ENCODE measurements at regions not wholly inside any gene's neighbourhood (a gene's known extent, or its start where the extent isn't known, plus 50 kb on each side); places are given as distances from the start of the nearest gene placed in this dataset.

DNA sequence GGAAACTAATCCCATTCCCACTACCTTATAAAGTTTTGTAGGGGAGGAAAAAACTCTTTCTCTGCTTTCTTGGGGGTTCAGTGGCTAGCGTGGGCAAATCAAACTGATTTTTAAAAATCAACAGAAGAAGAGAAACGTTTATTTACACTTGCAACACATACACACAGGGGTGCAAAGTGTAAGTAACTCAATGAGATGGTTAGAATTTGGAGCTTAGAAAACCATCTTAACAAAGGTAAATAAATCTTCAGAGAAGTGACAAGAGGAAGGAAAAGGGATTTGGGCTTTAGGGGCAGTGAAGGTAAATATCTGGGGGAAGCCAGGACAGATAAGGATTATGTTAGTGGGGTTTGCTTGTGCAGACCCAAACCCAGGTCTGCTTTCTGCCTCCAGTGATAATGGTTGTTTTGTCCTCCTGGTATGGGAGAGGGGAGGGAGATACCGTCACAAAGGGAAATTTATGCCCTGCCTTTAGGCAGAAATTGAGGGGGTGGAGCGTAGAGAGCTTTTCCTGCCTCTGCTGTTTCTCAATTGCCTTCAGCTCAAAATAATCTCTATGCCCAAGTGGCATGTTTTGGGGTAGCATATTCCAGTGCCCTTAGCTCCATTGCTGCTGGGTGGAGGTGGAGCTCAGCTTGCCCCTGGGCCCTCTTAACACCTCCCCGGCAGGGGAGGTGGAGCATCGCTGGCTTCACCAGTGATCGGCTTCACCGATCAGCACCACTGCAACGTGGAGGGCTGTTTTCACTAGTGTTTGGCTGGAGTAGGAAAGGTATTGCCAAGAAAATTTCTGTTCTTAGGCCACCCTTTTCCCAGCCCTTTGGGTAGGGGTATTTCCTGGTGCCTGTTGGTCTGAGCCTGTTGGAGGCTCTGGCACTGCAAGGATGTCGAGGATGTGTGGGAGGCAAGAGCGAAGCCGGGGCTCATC lies 92.2 kb downstream of the TEX51 start:
- no peak overlapping the region for H3K56ac ChIP-seq (ENCODE audit: low read length)
- H3K4me2 ChIP-seq (ENCODE audit: low read length): no peak overlapping the region
- H3K27me3 ChIP-seq (ENCODE audit: insufficient read depth, low read length, poor library complexity): no peaks in the 10 kb centered on the region
- no peak overlapping the region for H2BK120ac ChIP-seq (ENCODE audit: low read depth, low read length)
- H4K8ac ChIP-seq (ENCODE audit: low read depth, low read length): no peak overlapping the region
- H3K4me3 ChIP-seq (ENCODE audit: low read length): no peak overlapping the region
- no peak overlapping the region for H3K9ac ChIP-seq (ENCODE audit: low read length)
- H4K5ac ChIP-seq (ENCODE audit: low read length): no peak overlapping the region
- no peaks in the 10 kb centered on the region for H3K4me1 ChIP-seq (ENCODE audit: control insufficient read depth, low read depth, low read length)
- H2BK15ac ChIP-seq (replicated peaks; ENCODE audit: low read depth): no peak overlapping the region
- no peak overlapping the region for H2AK5ac ChIP-seq (ENCODE audit: low read length)
- H3K23ac ChIP-seq (ENCODE audit: low read length): no peak overlapping the region
- no peaks in the 10 kb centered on the region for H3K79me1 ChIP-seq (ENCODE audit: low read length)
- no peak overlapping the region for H2BK5ac ChIP-seq (ENCODE audit: low read length)
- no peaks in the 10 kb centered on the region for H3K36me3 ChIP-seq (ENCODE audit: control insufficient read depth, insufficient read depth, low read length)
- DNase-seq: no peak
- WGBS (ENCODE audit: extremely low coverage, insufficient coverage, low lambda C conversion rate): no CpG with 5 or more reads among the region's 12 CpGs
- no peak overlapping the region for H3K18ac ChIP-seq (ENCODE audit: low read length)
- H3K79me2 ChIP-seq (ENCODE audit: control insufficient read depth, insufficient read depth, low read length): no peaks in the 10 kb centered on the region
- no peak overlapping the region for H3K27ac ChIP-seq (ENCODE audit: low read depth, low read length)
- H3K4ac ChIP-seq (ENCODE audit: low read depth, low read length): no peak overlapping the region

- H3K4ac ChIP-seq (ENCODE audit: low read depth, low read length): no peak overlapping the region
- H3K9ac ChIP-seq (ENCODE audit: low read length): no peak overlapping the region
- no peak overlapping the region for H3K23ac ChIP-seq (ENCODE audit: low read length)
- no peak overlapping the region for H3K4me3 ChIP-seq (ENCODE audit: low read length)
- H3K4me2 ChIP-seq (ENCODE audit: low read length): no peak overlapping the region
- peak; percentile 83 for DNase-seq
- H3K27me3 ChIP-seq (ENCODE audit: insufficient read depth, low read length, poor library complexity): no peaks in the 10 kb centered on the region
- H3K18ac ChIP-seq (ENCODE audit: low read length): no peak overlapping the region
- H3K4me1 ChIP-seq (ENCODE audit: control insufficient read depth, low read depth, low read length): no peaks in the 10 kb centered on the region
- H4K8ac ChIP-seq (ENCODE audit: low read depth, low read length): no peak overlapping the region
- H2AK5ac ChIP-seq (ENCODE audit: low read length): no peak overlapping the region
- H3K79me2 ChIP-seq (ENCODE audit: control insufficient read depth, insufficient read depth, low read length): no peaks in the 10 kb centered on the region
- no peaks in the 10 kb centered on the region for H3K36me3 ChIP-seq (ENCODE audit: control insufficient read depth, insufficient read depth, low read length)
- H2BK15ac ChIP-seq (replicated peaks; ENCODE audit: low read depth): no peak overlapping the region
- no peak overlapping the region for H2BK5ac ChIP-seq (ENCODE audit: low read length)
- H3K27ac ChIP-seq (ENCODE audit: low read depth, low read length): no peak overlapping the region
- H3K56ac ChIP-seq (ENCODE audit: low read length): no peak overlapping the region
- no peaks in the 10 kb centered on the region for H3K79me1 ChIP-seq (ENCODE audit: low read length)
- H2BK120ac ChIP-seq (ENCODE audit: low read depth, low read length): no peak overlapping the region
- WGBS (ENCODE audit: extremely low coverage, insufficient coverage, low lambda C conversion rate): no CpG with 5 or more reads among the region's 2 CpGs
- H4K5ac ChIP-seq (ENCODE audit: low read length): no peak overlapping the region
Measured at GRCh38 chr2:126994340-126994777, 95.7 kb downstream of the TEX51 start.

DNA sequence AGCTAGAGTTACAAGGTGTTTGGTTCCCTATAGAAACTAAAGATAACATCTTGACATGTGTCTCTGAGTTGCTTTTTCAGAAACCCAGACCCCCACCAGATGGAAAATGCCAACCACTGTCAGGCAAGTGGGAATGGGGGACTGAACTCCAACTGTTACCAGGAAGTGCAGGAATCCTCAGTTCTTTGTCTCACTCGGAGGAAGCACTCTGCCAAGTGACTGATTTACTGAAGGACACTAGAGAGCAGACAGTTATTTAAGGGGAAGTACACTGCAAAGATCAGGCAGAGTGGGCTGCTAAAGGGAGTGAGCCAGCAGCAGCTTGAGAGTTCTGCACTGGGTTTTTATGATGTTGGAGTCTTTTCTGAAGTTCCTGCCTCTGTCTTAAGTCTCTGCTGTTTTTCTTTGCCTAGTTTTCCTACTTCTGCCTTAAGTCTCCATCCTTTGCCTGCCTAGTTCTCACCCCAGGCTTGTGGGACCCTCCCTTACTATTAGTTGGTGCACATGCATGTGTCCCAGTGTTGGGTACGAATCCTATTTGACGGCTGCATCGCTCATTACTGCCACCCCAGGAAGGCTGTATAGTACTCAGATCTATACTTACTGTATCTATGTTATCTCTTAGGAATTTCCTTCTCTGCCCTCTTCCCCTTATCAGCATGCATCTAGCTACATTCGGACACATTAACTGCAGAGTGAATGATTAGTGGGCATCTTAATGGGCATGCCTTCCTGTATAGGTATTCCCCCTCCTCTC lies 97.1 kb downstream of the TEX51 start:
- Histone ChIP-seq H3K79me1 (ENCODE audit: low read length) (no peaks in the 10 kb centered on the region), H3K36me3 (ENCODE audit: control insufficient read depth, insufficient read depth, low read length) (no peaks in the 10 kb centered on the region), H3K4me3 (ENCODE audit: low read length) (no peak overlapping the region), H3K4ac (ENCODE audit: low read depth, low read length) (no peak overlapping the region), H3K27ac (ENCODE audit: low read depth, low read length) (no peak overlapping the region), H2BK120ac (ENCODE audit: low read depth, low read length) (no peak overlapping the region), H3K9ac (ENCODE audit: low read length) (no peak overlapping the region), H3K18ac (ENCODE audit: low read length) (no peak overlapping the region), H3K4me2 (ENCODE audit: low read length) (no peak overlapping the region), H3K79me2 (ENCODE audit: control insufficient read depth, insufficient read depth, low read length) (no peaks in the 10 kb centered on the region), H3K4me1 (ENCODE audit: control insufficient read depth, low read depth, low read length) (no peaks in the 10 kb centered on the region), H3K56ac (ENCODE audit: low read length) (peak overlapping the region; percentile 5), H2BK5ac (ENCODE audit: low read length) (no peak overlapping the region), H4K5ac (ENCODE audit: low read length) (no peak overlapping the region), H4K8ac (ENCODE audit: low read depth, low read length) (no peak overlapping the region), H3K23ac (ENCODE audit: low read length) (no peak overlapping the region), H2AK5ac (ENCODE audit: low read length) (no peak overlapping the region), H3K27me3 (ENCODE audit: insufficient read depth, low read length, poor library complexity) (no peaks in the 10 kb centered on the region), H2BK15ac (replicated peaks; ENCODE audit: low read depth) (no peak overlapping the region)
- WGBS (ENCODE audit: extremely low coverage, insufficient coverage, low lambda C conversion rate): no CpG with 5 or more reads among the region's 5 CpGs
- DNase-seq: peak; percentile 42

DNA sequence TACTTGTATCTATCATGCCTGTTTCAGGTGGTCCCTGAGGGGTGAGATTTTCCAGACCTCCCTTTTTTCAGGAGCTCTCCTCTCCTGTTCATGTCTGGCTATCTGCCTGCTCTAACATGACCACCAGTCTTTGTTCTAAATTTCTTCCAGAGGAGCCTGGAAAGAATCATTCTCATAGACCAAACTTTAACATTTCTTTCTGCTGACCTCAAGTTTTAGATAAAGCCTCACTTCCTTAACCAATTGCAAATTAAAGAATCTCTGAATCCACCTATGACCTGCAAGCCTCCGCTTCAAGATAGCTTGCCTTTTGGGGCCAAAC lies 97.6 kb downstream of the TEX51 start:
- no peaks in the 10 kb centered on the region for H3K79me1 ChIP-seq (ENCODE audit: low read length)
- no peak overlapping the region for H3K27ac ChIP-seq (ENCODE audit: low read depth, low read length)
- peak overlapping the region; percentile 5 for H3K56ac ChIP-seq (ENCODE audit: low read length)
- no peak overlapping the region for H2BK5ac ChIP-seq (ENCODE audit: low read length)
- no peak overlapping the region for H3K18ac ChIP-seq (ENCODE audit: low read length)
- no peak overlapping the region for H2BK120ac ChIP-seq (ENCODE audit: low read depth, low read length)
- H3K79me2 ChIP-seq (ENCODE audit: control insufficient read depth, insufficient read depth, low read length): no peaks in the 10 kb centered on the region
- no CpG with 5 or more reads among the region's 1 CpG for WGBS (ENCODE audit: extremely low coverage, insufficient coverage, low lambda C conversion rate)
- H3K4ac ChIP-seq (ENCODE audit: low read depth, low read length): no peak overlapping the region
- H3K23ac ChIP-seq (ENCODE audit: low read length): no peak overlapping the region
- H3K36me3 ChIP-seq (ENCODE audit: control insufficient read depth, insufficient read depth, low read length): no peaks in the 10 kb centered on the region
- no peak overlapping the region for H3K4me2 ChIP-seq (ENCODE audit: low read length)
- no peak overlapping the region for H4K5ac ChIP-seq (ENCODE audit: low read length)
- H2AK5ac ChIP-seq (ENCODE audit: low read length): no peak overlapping the region
- H3K9ac ChIP-seq (ENCODE audit: low read length): no peak overlapping the region
- no peak overlapping the region for H4K8ac ChIP-seq (ENCODE audit: low read depth, low read length)
- no peaks in the 10 kb centered on the region for H3K4me1 ChIP-seq (ENCODE audit: control insufficient read depth, low read depth, low read length)
- DNase-seq: no peak
- no peak overlapping the region for H3K4me3 ChIP-seq (ENCODE audit: low read length)
- H2BK15ac ChIP-seq (replicated peaks; ENCODE audit: low read depth): no peak overlapping the region
- H3K27me3 ChIP-seq (ENCODE audit: insufficient read depth, low read length, poor library complexity): no peaks in the 10 kb centered on the region

Measured in mesendoderm (in vitro differentiated cells).